Lower lobe of right lung (tissue), 2 donors: ENCODE measurements at regions not wholly inside any gene's neighbourhood (a gene's known extent, or its start where the extent isn't known, plus 50 kb on each side); places are given as distances from the start of the nearest gene placed in this dataset.

Experiments
- ATAC-seq, 2 donors: fragments of 200-7000 bp; cut with Tn5 transposase; one replicate each; pipeline ENCODE4 v1.9.1; 2020 to 2022; ENCODE audit warnings: mild to moderate bottlenecking in 2 of 2, moderate library complexity in 2 of 2
- DNase-seq: peaks from one replicate; pipeline ENCODE4 v3.0.0-alpha.2; 2020
- H3K27ac ChIP-seq: fragments of 200-600 bp; one replicate; pipeline ENCODE4 v1.8.0; 2022
- H3K27me3 ChIP-seq: fragments of 200-600 bp; one replicate; pipeline ENCODE4 v1.8.0; 2022; ENCODE audit warnings: low read depth
- H3K36me3 ChIP-seq: fragments of 200-600 bp; one replicate; pipeline ENCODE4 v1.8.0; 2022; ENCODE audit warnings: mild to moderate bottlenecking
- H3K4me1 ChIP-seq: fragments of 200-600 bp; one replicate; pipeline ENCODE4 v1.8.0; 2022
- H3K4me3 ChIP-seq: fragments of 200-600 bp; one replicate; pipeline ENCODE4 v1.8.0; 2022; ENCODE audit warnings: mild to moderate bottlenecking
- H3K9me3 ChIP-seq: fragments of 200-600 bp; one replicate; pipeline ENCODE4 v1.8.0; 2022
- CTCF ChIP-seq: fragments of 200-600 bp; IDR thresholded peaks from one replicate; pipeline ENCODE4 v1.8.0; 2022; ENCODE audit warnings: antibody characterized with exemption, mild to moderate bottlenecking
- intact Hi-C: fragments of 100-400 bp; cut with DNase I; formaldehyde crosslinking; loops from one replicate; pipeline ENCODE4 v1.11.0; 2022
- donor health status: DM: no; HTN: yes; CAD: no; lungs with severe emphysema.

- TF ChIP-seq CTCF, result no peak
- intact Hi-C loops, result no loop called here
- no peak for ATAC-seq
These were observed 1344.2 kb upstream of the PABPC4L start for GRCh38 chr4:135545616-135546317.

DNA sequence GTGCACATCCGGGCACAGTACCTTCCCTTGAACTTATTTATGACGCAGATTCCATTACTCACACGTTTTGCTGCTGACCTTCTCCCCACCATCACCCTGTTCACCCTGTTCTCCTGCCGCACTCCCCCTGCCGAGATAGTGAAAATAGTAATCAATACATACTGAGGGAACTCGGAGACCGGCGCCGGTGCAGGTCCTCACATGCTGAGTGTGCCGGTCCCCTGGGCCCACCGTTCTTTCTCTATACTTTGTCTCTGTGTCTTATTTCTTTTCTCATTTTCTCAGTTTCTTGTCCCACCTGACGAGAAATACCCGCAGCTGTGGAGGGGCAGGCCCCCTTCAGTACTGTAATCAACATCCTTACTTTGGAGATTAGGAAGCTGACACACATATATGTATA, 1337.1 kb upstream of the PABPC4L start:
- Histone ChIP-seq H3K27me3 (no peaks in the 10 kb centered on the region), H3K36me3 (no peaks in the 10 kb centered on the region), H3K4me1 (no peaks in the 10 kb centered on the region), H3K9me3 (no peaks in the 10 kb centered on the region), H3K4me3 (no peak overlapping the region), H3K27ac (no peak overlapping the region)
- ATAC-seq (no peak), DNase-seq (no peak)
- intact Hi-C loops, result no loop called here
- TF ChIP-seq CTCF, result no peak

More at GRCh38 chr4:135545616-135546317, 1344.2 kb upstream of the PABPC4L start:
- H3K36me3 ChIP-seq, result no peaks in the 10 kb centered on the region
- no peaks in the 10 kb centered on the region for H3K4me1 ChIP-seq
- no peaks in the 10 kb centered on the region for H3K27me3 ChIP-seq
- no peak overlapping the region for H3K4me3 ChIP-seq
- H3K27ac ChIP-seq, result no peak overlapping the region
- no peak for DNase-seq
- no peaks in the 10 kb centered on the region for H3K9me3 ChIP-seq

DNA sequence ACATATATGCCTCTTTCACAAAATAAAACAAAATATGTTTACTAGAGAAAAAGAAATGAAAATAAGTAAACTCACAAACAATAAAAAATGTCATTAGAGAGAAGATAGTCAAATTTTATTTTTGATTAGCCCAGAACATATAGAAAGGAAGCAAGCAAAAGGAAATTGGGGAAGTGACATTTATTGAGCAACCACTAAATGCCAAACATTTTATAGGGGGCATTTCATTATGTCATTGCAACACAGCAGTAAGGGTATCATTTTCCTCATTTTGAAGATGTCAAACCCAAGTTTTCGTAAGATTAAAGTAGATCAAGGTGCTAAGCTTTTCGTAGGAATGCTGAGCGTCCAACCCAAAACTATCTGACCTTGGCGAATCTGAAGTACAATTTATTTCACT, 1331.5 kb upstream of the PABPC4L start:
- TF ChIP-seq CTCF, result no peak
- Histone ChIP-seq H3K9me3 (no peaks in the 10 kb centered on the region), H3K27ac (no peak overlapping the region), H3K36me3 (no peaks in the 10 kb centered on the region), H3K4me3 (no peak overlapping the region), H3K27me3 (no peaks in the 10 kb centered on the region), H3K4me1 (no peaks in the 10 kb centered on the region)
- ATAC-seq, result no peak
- no peak for DNase-seq
- intact Hi-C loops, result no loop called here

GRCh38 chr4:135532132-135532531, 1330.5 kb upstream of the PABPC4L start:
- H3K9me3 ChIP-seq, result no peaks in the 10 kb centered on the region
- no peak for DNase-seq
- no peaks in the 10 kb centered on the region for H3K36me3 ChIP-seq
- ATAC-seq, result no peak
- H3K4me3 ChIP-seq, result no peak overlapping the region
- TF ChIP-seq CTCF, result no peak
- H3K4me1 ChIP-seq, result no peaks in the 10 kb centered on the region
- intact Hi-C loops, result no loop called here
- no peak overlapping the region for H3K27ac ChIP-seq
- no peaks in the 10 kb centered on the region for H3K27me3 ChIP-seq

GRCh38 chr4:135515295-135515694, 1313.7 kb upstream of the PABPC4L start:
- Histone ChIP-seq H3K9me3 (no peaks in the 10 kb centered on the region), H3K4me1 (no peaks in the 10 kb centered on the region), H3K36me3 (no peaks in the 10 kb centered on the region), H3K27me3 (no peaks in the 10 kb centered on the region), H3K27ac (no peak overlapping the region), H3K4me3 (no peak overlapping the region)
- intact Hi-C loops, result no loop called here
- DNase-seq (no peak), ATAC-seq (no peak)
- TF ChIP-seq CTCF, result no peak
